CD1c-positive myeloid dendritic cell (primary cell): ENCODE measurements at regions not wholly inside any gene's neighbourhood (a gene's known extent, or its start where the extent isn't known, plus 50 kb on each side); places are given as distances from the start of the nearest gene placed in this dataset.
"Not testable (repeated sequence)": the region's sequence is repeated elsewhere in the genome, so short reads cannot be mapped to it uniquely, and the experiment has no call there.

Source experiments
- DNase-seq: peaks from one replicate; pipeline ENCODE4 v3.0.0-alpha.2; 2016; ENCODE audit errors: extremely low spot score

- no peak for DNase-seq
Observed at GRCh38 chr2:82120115-82120514, 1815.6 kb upstream of the LRRTM1 start.

- no peak for DNase-seq
Observed at GRCh38 chr2:82109418-82109817, 1804.9 kb upstream of the LRRTM1 start.

DNA sequence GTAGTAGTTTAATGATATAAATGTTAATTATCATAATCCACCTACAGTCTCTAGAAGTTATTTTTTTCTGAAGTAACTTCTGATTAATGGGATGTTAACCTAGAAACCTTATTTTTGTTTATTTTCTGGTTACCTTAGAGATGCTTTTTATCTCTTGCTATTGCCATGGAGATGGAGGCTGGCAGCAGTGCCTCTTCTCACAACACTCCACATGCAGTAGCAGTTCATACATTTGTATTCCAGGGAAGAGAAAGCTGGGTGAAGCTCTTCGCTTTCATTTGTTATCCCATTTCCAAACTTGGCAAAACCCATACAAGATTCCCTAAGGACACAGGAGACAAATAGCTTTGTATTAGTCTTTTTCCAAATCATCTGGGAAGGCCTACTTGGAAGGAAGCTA lies 1794.1 kb upstream of the LRRTM1 start:
- no peak for DNase-seq

GRCh38 chr2:82089518-82089917 lies 1785.0 kb upstream of the LRRTM1 start:
- no peak for DNase-seq

GRCh38 chr2:82084679-82085392 lies 1780.3 kb upstream of the LRRTM1 start:
- DNase-seq, result no peak

DNA sequence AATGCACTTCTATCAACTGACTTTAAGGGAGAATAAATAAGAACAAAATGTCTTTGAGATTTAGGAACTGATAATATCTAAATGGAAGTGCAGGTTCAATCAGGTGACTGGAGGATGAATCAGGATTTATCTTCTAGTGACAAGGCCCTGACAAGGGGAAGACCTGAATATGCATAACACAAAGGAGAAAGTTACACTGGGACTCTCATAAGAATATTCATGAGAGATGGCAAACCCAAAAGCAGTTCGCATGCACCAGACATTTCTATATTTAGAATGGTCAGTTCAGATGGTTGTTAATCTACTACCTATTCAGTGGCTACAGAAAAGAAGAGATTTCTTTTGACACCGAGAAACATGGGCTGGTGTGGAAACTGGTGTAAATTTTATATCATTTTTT lies 1771.3 kb upstream of the LRRTM1 start:
- no peak for DNase-seq

DNA sequence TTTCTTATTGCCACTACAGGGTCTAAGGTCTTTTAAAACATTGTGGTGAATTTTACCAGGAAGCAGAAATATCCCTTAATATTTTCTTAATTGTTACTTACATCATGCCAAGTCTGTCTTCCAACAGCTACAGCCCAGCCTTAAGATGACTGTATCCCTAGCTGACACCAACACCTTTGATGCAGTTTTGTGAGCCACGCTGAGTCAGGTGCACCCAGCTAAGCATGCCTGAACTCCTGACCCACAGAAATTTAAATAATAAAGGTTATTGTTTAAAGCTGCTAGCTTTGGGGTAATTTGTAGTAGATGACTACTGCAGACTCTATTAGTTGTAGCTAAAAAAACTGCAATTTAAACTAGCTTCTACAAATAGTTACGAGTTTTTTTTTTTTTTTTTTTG lies 1757.9 kb upstream of the LRRTM1 start:
- DNase-seq, result no peak

DNA sequence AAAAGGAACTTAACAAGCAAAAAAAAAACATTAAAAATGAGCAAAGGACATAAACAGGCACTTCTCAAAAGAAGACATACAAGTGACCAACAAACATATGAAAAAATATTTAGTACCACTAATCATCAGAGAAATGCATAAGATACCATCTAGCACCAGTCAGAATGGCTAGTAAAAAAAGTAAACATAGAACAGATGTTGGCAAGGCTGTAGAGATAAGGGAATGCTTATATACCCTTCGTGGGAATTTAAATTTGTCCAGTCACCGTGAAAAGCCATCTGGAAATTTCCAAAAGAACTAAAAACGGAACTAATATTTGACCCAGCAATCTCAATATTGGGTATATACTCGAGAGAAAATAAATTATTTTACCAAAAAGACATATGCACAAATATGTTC lies 1751.3 kb upstream of the LRRTM1 start:
- DNase-seq, result no peak

DNA sequence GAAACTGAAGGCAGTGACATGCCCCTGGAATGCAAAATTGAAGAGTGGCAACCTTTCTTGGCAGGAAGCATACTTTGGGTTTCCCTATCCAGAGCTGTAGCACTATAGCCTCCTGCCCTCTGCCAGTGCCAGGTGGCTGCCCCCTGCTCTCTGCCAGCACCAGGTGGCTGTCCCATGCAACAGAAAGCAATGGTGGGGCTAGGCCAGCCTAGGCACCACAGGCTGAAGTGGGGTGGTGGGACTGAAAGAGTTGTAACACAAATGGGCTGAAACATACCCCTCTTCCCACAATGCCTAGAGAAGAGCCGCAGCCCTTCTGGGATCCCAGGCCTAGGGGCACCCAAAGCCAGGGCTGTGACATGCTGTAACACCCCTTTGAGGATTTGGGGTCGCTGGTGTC lies 1739.3 kb upstream of the LRRTM1 start:
- no peak for DNase-seq

GRCh38 chr2:82027921-82028615 lies 1723.5 kb upstream of the LRRTM1 start:
- DNase-seq, result no peak

DNA sequence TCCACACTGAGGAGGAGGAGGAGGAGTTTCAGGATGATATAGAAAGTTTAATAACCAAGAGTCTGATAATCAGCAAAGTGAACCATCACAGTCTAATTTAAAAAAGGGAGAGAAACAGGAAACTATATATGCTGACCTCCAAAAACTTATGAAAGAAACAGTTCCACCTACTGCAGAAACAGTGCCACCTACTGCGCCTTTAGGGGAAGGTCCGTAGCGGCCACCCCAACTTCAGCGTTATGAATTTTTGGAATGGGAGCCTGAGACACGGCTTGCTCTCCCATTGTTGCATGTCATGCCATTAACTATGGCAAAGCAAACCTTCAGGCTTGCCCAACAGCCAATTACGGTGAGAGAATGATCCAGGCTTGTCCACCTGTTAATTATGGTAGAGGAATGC lies 1719.2 kb upstream of the LRRTM1 start:
- DNase-seq, result no peak

DNA sequence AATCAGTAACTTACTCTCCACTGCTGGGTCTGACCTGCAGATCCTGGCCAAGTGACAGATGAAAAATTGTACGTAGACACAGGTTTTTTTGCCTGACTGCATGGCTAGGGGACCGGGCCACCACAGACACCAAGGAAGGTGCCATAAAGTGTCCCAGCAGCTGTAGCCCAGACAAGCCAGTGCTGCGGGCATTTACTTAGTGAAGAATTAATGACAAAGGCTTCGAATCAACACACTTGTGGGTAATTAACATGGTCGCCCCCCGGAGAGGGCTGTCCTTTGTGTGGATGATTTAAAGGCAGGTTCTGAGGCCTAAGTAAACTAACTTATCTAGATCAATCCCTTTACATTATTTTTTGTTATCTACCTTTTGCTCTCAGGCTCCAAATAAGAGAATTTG lies 1709.1 kb upstream of the LRRTM1 start:
- DNase-seq, result no peak

- DNase-seq, result no peak
Observed at GRCh38 chr2:82007071-82007664, 1702.6 kb upstream of the LRRTM1 start.

DNA sequence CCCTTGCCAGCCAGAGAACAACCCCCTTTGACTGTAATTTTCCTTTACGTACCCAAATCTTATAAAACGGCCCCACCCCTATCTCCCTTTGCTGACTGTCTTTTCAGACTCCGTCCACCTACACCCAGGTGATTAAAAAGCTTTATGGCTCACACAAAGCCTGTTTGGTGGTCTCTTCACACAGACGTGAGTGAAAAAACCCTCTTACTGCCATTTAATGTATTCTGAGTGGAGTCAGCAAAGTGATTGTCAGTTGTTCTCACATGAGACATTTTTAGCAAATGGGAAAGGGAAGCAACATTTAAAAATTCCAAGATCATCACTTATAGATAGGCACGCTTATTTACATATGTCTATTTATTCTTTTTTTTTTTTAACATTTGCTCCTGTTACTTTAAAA lies 1701.3 kb upstream of the LRRTM1 start:
- not testable (repeated sequence) for DNase-seq

- no peak for DNase-seq
Observed at GRCh38 chr2:82001614-82002013, 1697.1 kb upstream of the LRRTM1 start.

- no peak for DNase-seq
Observed at GRCh38 chr2:82000606-82001005, 1696.1 kb upstream of the LRRTM1 start.

- no peak for DNase-seq
Observed at GRCh38 chr2:81996332-81996731, 1691.8 kb upstream of the LRRTM1 start.

- no peak for DNase-seq
Observed at GRCh38 chr2:81991282-81991681, 1686.7 kb upstream of the LRRTM1 start.

GRCh38 chr2:81987370-81987769 lies 1682.8 kb upstream of the LRRTM1 start:
- DNase-seq, result no peak

DNA sequence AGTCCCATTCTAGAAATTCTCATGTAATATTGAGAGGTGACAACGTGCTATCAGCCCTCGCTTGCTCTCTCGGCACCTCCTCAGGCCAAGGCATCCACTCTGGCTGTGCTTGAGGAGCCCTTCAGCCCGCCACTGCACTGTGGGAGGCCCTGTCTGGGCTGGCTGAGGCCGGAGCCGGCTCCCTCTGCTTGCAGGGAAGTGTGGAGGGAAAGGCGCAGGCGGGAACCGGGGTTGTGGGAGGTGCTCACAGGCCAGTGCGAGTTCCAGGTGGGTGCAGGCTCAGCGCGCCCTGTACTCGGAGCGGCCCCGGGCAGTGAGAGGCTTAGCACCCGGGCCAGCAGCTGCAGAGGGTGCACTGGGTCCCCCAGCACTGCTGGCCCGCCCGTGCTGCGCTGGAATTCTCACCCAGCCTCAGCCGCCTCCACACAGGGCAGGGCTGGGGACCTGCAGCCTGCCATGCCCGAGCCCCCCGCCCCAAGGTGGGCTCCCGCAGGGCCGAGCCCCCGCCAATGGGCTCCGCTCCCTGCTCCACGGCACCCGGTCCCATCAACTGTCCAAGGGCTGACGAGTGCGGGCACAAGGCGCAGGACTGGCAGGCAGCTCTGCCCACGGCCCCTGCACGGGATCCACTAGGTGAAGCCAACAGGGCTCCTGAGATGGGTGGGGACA lies 1680.6 kb upstream of the LRRTM1 start:
- no peak for DNase-seq

DNA sequence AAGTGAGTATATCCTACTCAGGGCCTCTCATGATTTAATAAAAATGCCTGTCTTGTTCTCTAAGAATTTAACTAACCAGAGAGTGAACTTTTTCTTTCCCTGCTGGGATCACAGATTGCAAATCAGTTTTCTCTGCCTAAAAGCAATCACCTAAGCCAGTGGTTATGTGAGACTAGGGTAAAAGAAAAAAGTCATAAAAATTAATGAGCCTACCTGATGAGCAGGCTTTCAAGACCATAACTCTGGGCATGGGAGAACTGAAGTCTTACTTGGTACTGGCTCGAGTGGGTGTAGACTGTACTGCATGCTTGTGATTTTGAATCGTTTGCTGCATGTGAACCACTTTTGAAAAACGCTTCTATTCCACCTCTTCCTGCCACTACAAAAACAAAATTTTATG lies 1677.0 kb upstream of the LRRTM1 start:
- no peak for DNase-seq

- no peak for DNase-seq
Observed at GRCh38 chr2:81979086-81979485, 1674.5 kb upstream of the LRRTM1 start.

- DNase-seq, result no peak
Observed at GRCh38 chr2:81976998-81977397, 1672.4 kb upstream of the LRRTM1 start.
